ENCODE measurements at regions not wholly inside any gene's neighbourhood (a gene's known extent, or its start where the extent isn't known, plus 50 kb on each side); places are given as distances from the start of the nearest gene placed in this dataset.
"Not testable (repeated sequence)": the region's sequence is repeated elsewhere in the genome, so short reads cannot be mapped to it uniquely, and the experiment has no call there.

DNA sequence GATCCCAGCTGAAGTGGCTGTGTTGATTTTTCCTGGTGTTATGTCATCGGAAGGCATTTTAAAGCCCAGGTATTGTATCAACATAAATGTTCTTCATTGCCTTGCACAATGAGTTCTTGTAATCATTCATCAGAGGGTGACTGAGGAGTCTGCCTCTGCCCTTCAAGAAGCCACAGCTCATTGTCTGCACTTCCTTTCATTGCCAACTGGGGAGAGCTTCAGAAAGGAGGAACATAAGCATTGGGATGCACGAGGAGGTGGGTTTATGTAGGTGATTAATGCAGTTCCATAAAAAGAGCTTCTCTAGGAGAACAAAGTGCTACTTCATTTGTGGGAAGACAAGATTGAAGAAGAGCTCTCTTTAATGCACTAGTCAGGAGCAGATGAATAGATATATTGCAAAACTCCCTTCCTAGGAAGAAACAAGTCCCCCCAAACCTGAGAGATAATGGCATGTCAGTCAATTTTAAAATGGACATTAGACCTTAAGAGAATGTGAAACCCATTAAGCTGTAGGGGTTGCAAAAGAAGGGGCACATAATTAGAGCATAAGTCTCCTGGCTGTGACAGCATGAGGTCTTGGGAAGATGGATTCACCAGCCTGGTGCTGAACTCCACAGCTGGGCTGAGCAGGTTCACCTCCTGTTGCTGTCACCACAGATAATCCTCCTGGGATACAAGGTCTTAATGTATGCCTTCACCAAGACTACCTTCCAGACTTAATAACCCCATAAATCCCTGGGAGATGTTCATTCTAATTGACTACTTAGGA lies 124.6 kb downstream of the BACH1 start:
- Histone ChIP-seq H3K4me3 (ENCODE audit: low read length in 2 of 2) (no peak overlapping the region), H3K27me3 (ENCODE audit: control insufficient read depth in 2 of 2, insufficient read depth in 2 of 2, low read length in 2 of 2) (no peaks in the 10 kb centered on the region), H3K4me1 (ENCODE audit: control insufficient read depth in 2 of 2, insufficient read depth in 2 of 2, low read length in 2 of 2) (no peaks in the 10 kb centered on the region), H3K36me3 (ENCODE audit: control insufficient read depth in 2 of 2, insufficient read depth in 2 of 2, low read length in 2 of 2) (no peaks in the 10 kb centered on the region), H3K9me3 (ENCODE audit: control insufficient read depth in 2 of 2, low read length in 2 of 2) (no peaks in the 10 kb centered on the region), H3K27ac (ENCODE audit: low read depth in 2 of 2, low read length in 2 of 2) (no peak overlapping the region), H3K9ac (ENCODE audit: low read depth in 1 of 2, low read length in 2 of 2) (no peak overlapping the region)

DNA sequence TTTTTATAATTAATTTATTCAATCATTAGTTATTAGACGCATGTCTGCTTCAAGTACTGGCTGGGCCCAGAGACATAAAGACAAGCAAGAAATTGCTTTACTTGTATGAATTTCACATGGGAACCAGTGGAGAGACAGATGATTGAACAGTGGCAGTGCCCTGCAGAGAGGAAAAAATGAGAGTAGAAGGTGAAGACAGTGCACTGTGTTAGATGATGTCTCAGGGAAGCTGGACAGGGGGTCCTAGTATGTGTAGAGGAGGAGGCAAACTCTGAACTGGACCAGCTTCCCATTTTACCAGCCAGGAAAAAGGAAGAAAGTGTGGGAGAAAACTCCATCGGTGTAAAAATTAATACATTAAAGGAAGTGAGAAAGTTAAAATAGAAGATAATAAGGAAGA lies 126.0 kb downstream of the BACH1 start:
- Histone ChIP-seq H3K4me3 (ENCODE audit: low read length in 2 of 2) (no peak overlapping the region), H3K27ac (ENCODE audit: low read depth in 2 of 2, low read length in 2 of 2) (no peak overlapping the region), H3K36me3 (ENCODE audit: control insufficient read depth in 2 of 2, insufficient read depth in 2 of 2, low read length in 2 of 2) (no peaks in the 10 kb centered on the region), H3K9me3 (ENCODE audit: control insufficient read depth in 2 of 2, low read length in 2 of 2) (no peaks in the 10 kb centered on the region), H3K9ac (ENCODE audit: low read depth in 1 of 2, low read length in 2 of 2) (no peak overlapping the region), H3K27me3 (ENCODE audit: control insufficient read depth in 2 of 2, insufficient read depth in 2 of 2, low read length in 2 of 2) (no peaks in the 10 kb centered on the region), H3K4me1 (ENCODE audit: control insufficient read depth in 2 of 2, insufficient read depth in 2 of 2, low read length in 2 of 2) (no peaks in the 10 kb centered on the region)

DNA sequence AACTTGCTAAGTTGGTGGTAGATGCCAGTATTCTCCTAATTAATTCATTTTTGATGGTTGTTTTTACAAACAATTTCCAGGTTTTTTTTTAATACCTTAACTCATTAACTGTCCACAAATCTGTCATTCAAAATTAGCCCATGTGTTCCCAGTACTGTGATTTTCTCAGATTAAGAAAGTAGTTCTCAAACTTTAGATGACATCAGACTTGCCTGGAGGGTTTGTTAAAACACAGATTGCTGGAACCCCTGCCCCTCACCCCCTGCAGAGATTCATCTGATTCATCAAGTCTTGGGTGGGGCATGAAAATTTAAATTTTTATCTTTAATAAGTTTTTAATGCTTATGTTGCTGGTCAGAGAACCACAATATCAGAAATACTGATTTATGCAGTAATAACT lies 130.5 kb downstream of the BACH1 start:
- H3K27ac ChIP-seq (ENCODE audit: low read depth in 2 of 2, low read length in 2 of 2): no peak overlapping the region
- no peaks in the 10 kb centered on the region for H3K9me3 ChIP-seq (ENCODE audit: control insufficient read depth in 2 of 2, low read length in 2 of 2)
- no peaks in the 10 kb centered on the region for H3K36me3 ChIP-seq (ENCODE audit: control insufficient read depth in 2 of 2, insufficient read depth in 2 of 2, low read length in 2 of 2)
- H3K4me1 ChIP-seq (ENCODE audit: control insufficient read depth in 2 of 2, insufficient read depth in 2 of 2, low read length in 2 of 2): no peaks in the 10 kb centered on the region
- no peaks in the 10 kb centered on the region for H3K27me3 ChIP-seq (ENCODE audit: control insufficient read depth in 2 of 2, insufficient read depth in 2 of 2, low read length in 2 of 2)
- H3K4me3 ChIP-seq (ENCODE audit: low read length in 2 of 2): no peak overlapping the region
- no peak overlapping the region for H3K9ac ChIP-seq (ENCODE audit: low read depth in 1 of 2, low read length in 2 of 2)

GRCh38 chr21:29430030-29430429 lies 131.3 kb downstream of the BACH1 start:
- Histone ChIP-seq H3K4me3 (ENCODE audit: low read length in 2 of 2) (no peak overlapping the region), H3K27me3 (ENCODE audit: control insufficient read depth in 2 of 2, insufficient read depth in 2 of 2, low read length in 2 of 2) (no peaks in the 10 kb centered on the region), H3K9me3 (ENCODE audit: control insufficient read depth in 2 of 2, low read length in 2 of 2) (no peaks in the 10 kb centered on the region), H3K36me3 (ENCODE audit: control insufficient read depth in 2 of 2, insufficient read depth in 2 of 2, low read length in 2 of 2) (no peaks in the 10 kb centered on the region), H3K4me1 (ENCODE audit: control insufficient read depth in 2 of 2, insufficient read depth in 2 of 2, low read length in 2 of 2) (no peaks in the 10 kb centered on the region), H3K27ac (ENCODE audit: low read depth in 2 of 2, low read length in 2 of 2) (no peak overlapping the region), H3K9ac (ENCODE audit: low read depth in 1 of 2, low read length in 2 of 2) (no peak overlapping the region)

- H3K36me3 ChIP-seq (ENCODE audit: control insufficient read depth in 2 of 2, insufficient read depth in 2 of 2, low read length in 2 of 2): no peaks in the 10 kb centered on the region
- no peak overlapping the region for H3K4me3 ChIP-seq (ENCODE audit: low read length in 2 of 2)
- H3K27me3 ChIP-seq (ENCODE audit: control insufficient read depth in 2 of 2, insufficient read depth in 2 of 2, low read length in 2 of 2): no peaks in the 10 kb centered on the region
- H3K9ac ChIP-seq (ENCODE audit: low read depth in 1 of 2, low read length in 2 of 2): no peak overlapping the region
- no peak overlapping the region for H3K27ac ChIP-seq (ENCODE audit: low read depth in 2 of 2, low read length in 2 of 2)
- no peaks in the 10 kb centered on the region for H3K9me3 ChIP-seq (ENCODE audit: control insufficient read depth in 2 of 2, low read length in 2 of 2)
- H3K4me1 ChIP-seq (ENCODE audit: control insufficient read depth in 2 of 2, insufficient read depth in 2 of 2, low read length in 2 of 2): no peaks in the 10 kb centered on the region
Measured at GRCh38 chr21:29430576-29430975, 131.9 kb downstream of the BACH1 start.

DNA sequence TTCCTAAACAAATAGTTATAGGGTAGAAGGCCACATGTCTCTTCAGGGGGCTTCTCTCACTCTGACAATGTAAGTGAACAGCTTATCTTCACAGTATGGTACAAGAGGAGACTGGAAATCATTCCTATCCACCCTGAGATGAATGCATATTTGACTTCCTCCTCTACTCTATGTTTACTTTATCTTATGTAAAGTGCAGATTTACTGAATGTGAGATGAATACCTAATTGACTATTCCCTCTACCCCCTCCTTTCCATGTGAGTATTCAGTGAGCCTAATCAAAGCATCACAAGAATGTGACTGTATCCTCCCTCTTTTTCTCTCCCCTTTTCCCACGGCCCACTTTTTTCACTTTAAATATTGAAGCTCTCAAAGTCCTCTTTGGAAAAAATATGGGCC lies 132.5 kb downstream of the BACH1 start:
- H3K27ac ChIP-seq (ENCODE audit: low read depth in 2 of 2, low read length in 2 of 2): no peak overlapping the region
- no peaks in the 10 kb centered on the region for H3K4me1 ChIP-seq (ENCODE audit: control insufficient read depth in 2 of 2, insufficient read depth in 2 of 2, low read length in 2 of 2)
- no peaks in the 10 kb centered on the region for H3K9me3 ChIP-seq (ENCODE audit: control insufficient read depth in 2 of 2, low read length in 2 of 2)
- no peaks in the 10 kb centered on the region for H3K27me3 ChIP-seq (ENCODE audit: control insufficient read depth in 2 of 2, insufficient read depth in 2 of 2, low read length in 2 of 2)
- H3K9ac ChIP-seq (ENCODE audit: low read depth in 1 of 2, low read length in 2 of 2): no peak overlapping the region
- no peaks in the 10 kb centered on the region for H3K36me3 ChIP-seq (ENCODE audit: control insufficient read depth in 2 of 2, insufficient read depth in 2 of 2, low read length in 2 of 2)
- H3K4me3 ChIP-seq (ENCODE audit: low read length in 2 of 2): no peak overlapping the region

GRCh38 chr21:29431680-29432079 lies 133.0 kb downstream of the BACH1 start:
- Histone ChIP-seq H3K9ac (ENCODE audit: low read depth in 1 of 2, low read length in 2 of 2) (no peak overlapping the region), H3K9me3 (ENCODE audit: control insufficient read depth in 2 of 2, low read length in 2 of 2) (no peaks in the 10 kb centered on the region)

GRCh38 chr21:29433366-29434059 lies 134.8 kb downstream of the BACH1 start:
- Histone ChIP-seq H3K27me3 (ENCODE audit: control insufficient read depth in 2 of 2, insufficient read depth in 2 of 2, low read length in 2 of 2) (no peaks in the 10 kb centered on the region), H3K27ac (ENCODE audit: low read depth in 2 of 2, low read length in 2 of 2) (no peak overlapping the region), H3K9ac (ENCODE audit: low read depth in 1 of 2, low read length in 2 of 2) (no peak overlapping the region), H3K9me3 (ENCODE audit: control insufficient read depth in 2 of 2, low read length in 2 of 2) (no peaks in the 10 kb centered on the region), H3K4me1 (ENCODE audit: control insufficient read depth in 2 of 2, insufficient read depth in 2 of 2, low read length in 2 of 2) (no peaks in the 10 kb centered on the region), H3K4me3 (ENCODE audit: low read length in 2 of 2) (no peak overlapping the region), H3K36me3 (ENCODE audit: control insufficient read depth in 2 of 2, insufficient read depth in 2 of 2, low read length in 2 of 2) (no peaks in the 10 kb centered on the region)

More at GRCh38 chr21:29431680-29432079, 133.0 kb downstream of the BACH1 start:
- no peak overlapping the region for H3K27ac ChIP-seq (ENCODE audit: low read depth in 2 of 2, low read length in 2 of 2)
- no peak overlapping the region for H3K4me3 ChIP-seq (ENCODE audit: low read length in 2 of 2)
- no peaks in the 10 kb centered on the region for H3K27me3 ChIP-seq (ENCODE audit: control insufficient read depth in 2 of 2, insufficient read depth in 2 of 2, low read length in 2 of 2)
- no peaks in the 10 kb centered on the region for H3K4me1 ChIP-seq (ENCODE audit: control insufficient read depth in 2 of 2, insufficient read depth in 2 of 2, low read length in 2 of 2)
- H3K36me3 ChIP-seq (ENCODE audit: control insufficient read depth in 2 of 2, insufficient read depth in 2 of 2, low read length in 2 of 2): no peaks in the 10 kb centered on the region

- Histone ChIP-seq H3K27me3 (ENCODE audit: control insufficient read depth in 2 of 2, insufficient read depth in 2 of 2, low read length in 2 of 2) (no peaks in the 10 kb centered on the region), H3K36me3 (ENCODE audit: control insufficient read depth in 2 of 2, insufficient read depth in 2 of 2, low read length in 2 of 2) (no peaks in the 10 kb centered on the region), H3K27ac (ENCODE audit: low read depth in 2 of 2, low read length in 2 of 2) (no peak overlapping the region)
Measured at GRCh38 chr21:29434081-29434480, 135.4 kb downstream of the BACH1 start.

GRCh38 chr21:29434982-29435381 lies 136.3 kb downstream of the BACH1 start:
- H3K36me3 ChIP-seq (ENCODE audit: control insufficient read depth in 2 of 2, insufficient read depth in 2 of 2, low read length in 2 of 2); H3K9me3 ChIP-seq (ENCODE audit: control insufficient read depth in 2 of 2, low read length in 2 of 2); H3K4me1 ChIP-seq (ENCODE audit: control insufficient read depth in 2 of 2, insufficient read depth in 2 of 2, low read length in 2 of 2); H3K9ac ChIP-seq (ENCODE audit: low read depth in 1 of 2, low read length in 2 of 2); H3K27ac ChIP-seq (ENCODE audit: low read depth in 2 of 2, low read length in 2 of 2); H3K4me3 ChIP-seq (ENCODE audit: low read length in 2 of 2); H3K27me3 ChIP-seq (ENCODE audit: control insufficient read depth in 2 of 2, insufficient read depth in 2 of 2, low read length in 2 of 2): not testable (repeated sequence)

More at GRCh38 chr21:29434081-29434480, 135.4 kb downstream of the BACH1 start:
- no peaks in the 10 kb centered on the region for H3K9me3 ChIP-seq (ENCODE audit: control insufficient read depth in 2 of 2, low read length in 2 of 2)
- no peak overlapping the region for H3K9ac ChIP-seq (ENCODE audit: low read depth in 1 of 2, low read length in 2 of 2)
- no peak overlapping the region for H3K4me3 ChIP-seq (ENCODE audit: low read length in 2 of 2)
- H3K4me1 ChIP-seq (ENCODE audit: control insufficient read depth in 2 of 2, insufficient read depth in 2 of 2, low read length in 2 of 2): no peaks in the 10 kb centered on the region

Data from mucosa of rectum (tissue), 2 donors.